Right kidney (tissue), 1 donor: ENCODE measurements at regions not wholly inside any gene's neighbourhood (a gene's known extent, or its start where the extent isn't known, plus 50 kb on each side); places are given as distances from the start of the nearest gene placed in this dataset.
A peak's percentile ranks its signal among the peaks of the same experiment; 100 is the strongest.
"Not testable (repeated sequence)": the region's sequence is repeated elsewhere in the genome, so short reads cannot be mapped to it uniquely, and the experiment has no call there.

Source experiments
- DNase-seq: peaks from one replicate; pipeline ENCODE4 v3.0.0-alpha.2; 2016

- no peak for DNase-seq
Observed at GRCh38 chr2:198622986-198623730, 818.8 kb downstream of the PLCL1 start.

GRCh38 chr2:198615972-198616371 lies 811.6 kb downstream of the PLCL1 start:
- no peak for DNase-seq

- no peak for DNase-seq
Observed at GRCh38 chr2:198611201-198611600, 806.8 kb downstream of the PLCL1 start.

- DNase-seq, result no peak
Observed at GRCh38 chr2:198604599-198604998, 800.2 kb downstream of the PLCL1 start.

- not testable (repeated sequence) for DNase-seq
Observed at GRCh38 chr2:198602986-198603385, 798.6 kb downstream of the PLCL1 start.

- DNase-seq, result no peak
Observed at GRCh38 chr2:198597648-198598047, 793.3 kb downstream of the PLCL1 start.

- no peak for DNase-seq
Observed at GRCh38 chr2:198596985-198597384, 792.6 kb downstream of the PLCL1 start.

- no peak for DNase-seq
Observed at GRCh38 chr2:198595721-198596120, 791.3 kb downstream of the PLCL1 start.

GRCh38 chr2:198591586-198591985 lies 787.2 kb downstream of the PLCL1 start:
- no peak for DNase-seq

GRCh38 chr2:198587741-198588140 lies 783.3 kb downstream of the PLCL1 start:
- DNase-seq, result no peak

GRCh38 chr2:198587240-198587639 lies 782.8 kb downstream of the PLCL1 start:
- no peak for DNase-seq

GRCh38 chr2:198571393-198571792 lies 767.0 kb downstream of the PLCL1 start:
- peak; percentile 2 for DNase-seq

- DNase-seq, result no peak
Observed at GRCh38 chr2:198558176-198558575, 753.8 kb downstream of the PLCL1 start.

- no peak for DNase-seq
Observed at GRCh38 chr2:198546122-198546521, 741.7 kb downstream of the PLCL1 start.

- no peak for DNase-seq
Observed at GRCh38 chr2:198545411-198545810, 741.0 kb downstream of the PLCL1 start.

- no peak for DNase-seq
Observed at GRCh38 chr2:198544461-198544860, 740.1 kb downstream of the PLCL1 start.

- no peak for DNase-seq
Observed at GRCh38 chr2:198534756-198535155, 730.4 kb downstream of the PLCL1 start.

GRCh38 chr2:198525211-198525969 lies 721.0 kb downstream of the PLCL1 start:
- DNase-seq, result no peak

GRCh38 chr2:198523710-198524109 lies 719.3 kb downstream of the PLCL1 start:
- DNase-seq, result no peak

GRCh38 chr2:198518935-198519334 lies 714.5 kb downstream of the PLCL1 start:
- DNase-seq, result no peak

GRCh38 chr2:198517976-198518375 lies 713.6 kb downstream of the PLCL1 start:
- DNase-seq, result no peak

- DNase-seq, result not testable (repeated sequence)
Observed at GRCh38 chr2:198508610-198509009, 704.2 kb downstream of the PLCL1 start.

- no peak for DNase-seq
Observed at GRCh38 chr2:198499539-198499938, 695.1 kb downstream of the PLCL1 start.

GRCh38 chr2:198498516-198498915 lies 694.1 kb downstream of the PLCL1 start:
- DNase-seq, result no peak
